Epithelial cell of proximal tubule (primary cell): ENCODE measurements at regions not wholly inside any gene's neighbourhood (a gene's known extent, or its start where the extent isn't known, plus 50 kb on each side); places are given as distances from the start of the nearest gene placed in this dataset.

Experiments
- DNase-seq: peaks from one replicate; pipeline ENCODE4 v3.0.0-alpha.2; 2011; ENCODE audit warnings: low read depth
- H3K4me3 ChIP-seq: 2 replicates; pipeline ENCODE4 v1.5.1; 2011; ENCODE audit warnings: low read depth, mild to moderate bottlenecking, low read length
- CTCF ChIP-seq: conservative IDR thresholded peaks from 2 replicates; pipeline ENCODE4 v1.5.1; 2012; ENCODE audit warnings: low read depth, mild to moderate bottlenecking, low read length

- no peak for DNase-seq
- no peak overlapping the region for H3K4me3 ChIP-seq
- TF ChIP-seq CTCF = no peak
Observed at GRCh38 chr15:85314633-85315032, 65.8 kb upstream of the AKAP13 start.

- no peak for DNase-seq
- TF ChIP-seq CTCF = no peak
- H3K4me3 ChIP-seq = no peak overlapping the region
Observed at GRCh38 chr15:85316244-85316934, 64.0 kb upstream of the AKAP13 start.

- peak; percentile 46 for TF ChIP-seq CTCF
- no peak for DNase-seq
Observed at GRCh38 chr15:85318048-85318731, 62.2 kb upstream of the AKAP13 start.

GRCh38 chr15:85318732-85319076 lies 61.7 kb upstream of the AKAP13 start:
- H3K4me3 ChIP-seq = no peak overlapping the region
- no peak for DNase-seq
- no peak for TF ChIP-seq CTCF

More at GRCh38 chr15:85318048-85318731, 62.2 kb upstream of the AKAP13 start:
- no peak overlapping the region for H3K4me3 ChIP-seq

- no peak overlapping the region for H3K4me3 ChIP-seq
- DNase-seq = no peak
- TF ChIP-seq CTCF = no peak
Observed at GRCh38 chr15:85324202-85324601, 56.2 kb upstream of the AKAP13 start.

GRCh38 chr15:85325834-85326233 lies 54.6 kb upstream of the AKAP13 start:
- H3K4me3 ChIP-seq = no peak overlapping the region
- TF ChIP-seq CTCF = no peak
- DNase-seq = no peak

GRCh38 chr15:85326291-85326690 lies 54.1 kb upstream of the AKAP13 start:
- H3K4me3 ChIP-seq = no peak overlapping the region
- DNase-seq = no peak
- TF ChIP-seq CTCF = no peak
